ENCODE measurements at regions not wholly inside any gene's neighbourhood (a gene's known extent, or its start where the extent isn't known, plus 50 kb on each side); places are given as distances from the start of the nearest gene placed in this dataset.

DNA sequence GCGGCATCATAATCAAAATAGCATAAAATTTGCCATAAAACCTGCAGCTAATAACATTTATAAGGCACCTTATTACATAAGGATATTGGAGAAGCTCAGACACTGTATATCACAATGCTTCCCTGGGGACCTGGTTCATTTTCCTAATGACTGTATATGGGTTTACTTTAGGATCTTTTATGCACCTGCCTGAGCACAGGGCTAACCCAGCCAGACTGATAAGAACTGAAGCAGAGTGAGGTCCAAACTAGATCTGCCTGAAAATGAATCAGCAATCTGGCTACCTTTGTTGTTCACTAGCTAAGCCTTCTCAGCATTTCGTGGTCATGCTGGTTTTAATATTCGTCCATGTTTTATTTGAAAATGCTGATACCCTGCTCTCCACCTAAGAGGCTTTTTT is 1922.3 kb upstream of the CELF4 start:
- Histone ChIP-seq H3K14ac (ENCODE audit: insufficient read length) (no peak overlapping the region), H4K20me1 (replicated peaks in 1 of 2; ENCODE audit: control insufficient read depth in 1 of 2, insufficient read depth in 2 of 2, low read length in 2 of 2) (no peaks in the 10 kb centered on the region), H3K4me1 (replicated peaks in 1 of 4; ENCODE audit: control insufficient read depth in 3 of 4, insufficient read depth in 4 of 4, low read length in 3 of 4) (peaks cover 0 to 3% (median 0%) of the 10 kb centered on the region in 4 experiments; a peak in 1 of 7 replicates), H4K5ac (ENCODE audit: insufficient read length, low read depth, low read length) (no peak overlapping the region), H3K9me3 (ENCODE audit: insufficient read depth in 2 of 2, low read depth in 1 of 2, low read length in 1 of 2) (no peaks in the 10 kb centered on the region), H2BK12ac (ENCODE audit: low read depth, low read length) (no peak overlapping the region), H3K23ac (ENCODE audit: insufficient read length) (no peak overlapping the region), H2BK20ac (ENCODE audit: low read length) (no peak overlapping the region), H3K36me3 (ENCODE audit: control insufficient read depth in 2 of 4, insufficient read depth in 4 of 4, low read length in 3 of 4) (no peaks in the 10 kb centered on the region), H3K18ac (ENCODE audit: extremely low read depth, low read length) (no peak overlapping the region), H2AFZ (ENCODE audit: low read length) (no peak overlapping the region), H2BK120ac (replicated peaks; ENCODE audit: low read depth, low read length) (no peak overlapping the region), H3K79me1 (ENCODE audit: low read depth, low read length) (no peaks in the 10 kb centered on the region), H3K27ac (ENCODE audit: low read depth, low read length) (no peak overlapping the region), H3K56ac (replicated peaks; ENCODE audit: insufficient read length, low read depth, low read length) (no peak overlapping the region), H2BK5ac (ENCODE audit: low read depth, low read length) (no peak overlapping the region), H4K8ac (ENCODE audit: extremely low read depth, insufficient read depth, low read length) (no peak overlapping the region), H3K79me2 (ENCODE audit: control insufficient read depth in 1 of 2, insufficient read depth in 2 of 2, low read length in 2 of 2) (no peaks in the 10 kb centered on the region), H3K27me3 (replicated peaks in 1 of 4; ENCODE audit: control insufficient read depth in 3 of 4, extremely low read depth in 1 of 4, insufficient read depth in 3 of 4, low read length in 3 of 4) (no peaks in the 10 kb centered on the region), H3K4me3 (ENCODE audit: extremely low read depth in 1 of 4, insufficient read depth in 2 of 4, low read depth in 3 of 4, low read length in 4 of 4) (no peak overlapping the region), H3K4me2 (ENCODE audit: insufficient read depth in 1 of 2, low read depth in 2 of 2, low read length in 2 of 2) (no peak overlapping the region), H3K4ac (replicated peaks; ENCODE audit: insufficient read length, low read depth, low read length) (no peak overlapping the region), H2BK15ac (ENCODE audit: low read length) (no peak overlapping the region), H3K9ac (replicated peaks in 1 of 4; ENCODE audit: extremely low read depth in 1 of 4, low read depth in 3 of 4, low read length in 3 of 4) (no peak overlapping the region), H2AK5ac (ENCODE audit: low read depth, low read length) (no peak overlapping the region), H3K23me2 (ENCODE audit: low read depth, low read length) (no peaks in the 10 kb centered on the region), H4K91ac (replicated peaks; ENCODE audit: insufficient read length, low read length) (no peak overlapping the region)
- FAIRE-seq (no peak), DNase-seq (ENCODE audit: low read depth in 1 of 2, low spot score in 2 of 2) (no peak)
- CTCF ChIA-PET (ENCODE audit: partially characterized antibody) = interaction anchor here (0.8 to 1.7 kb wide), 6 partner anchors 12 to 193 kb away, joined by 3 to 5 read pairs (median 4); no protein-coding TSS in a partner anchor
- WGBS, 2 experiments (ENCODE audit: extremely low coverage in 1 of 2, insufficient coverage in 1 of 2, insufficient read length in 1 of 2, insufficient replicate concordance in 2 of 2, low coverage in 1 of 2, low lambda C conversion rate in 2 of 2, missing lambda C conversion rate in 1 of 2) = 67% methylated on average over 3 of the region's 3 CpGs; no CpG with 5 or more reads in 1 of the 2 experiments
- POLR2A ChIA-PET (ENCODE audit: partially characterized antibody) = no interaction called here
- TF ChIP-seq RFX5 (IDR thresholded peaks at IDR 0.05; ENCODE audit: borderline replicate concordance, low read depth, low read length) (no peak), SP2 (IDR thresholded peaks at IDR 0.05; ENCODE audit: low read length) (no peak), EP300 (IDR thresholded peaks at IDR 0.05; ENCODE audit: borderline replicate concordance in 1 of 2, low read depth in 2 of 2, low read length in 2 of 2) (no peak), NRF1 (IDR thresholded peaks at IDR 0.05; ENCODE audit: low read depth, low read length) (no peak), CBX8 (IDR thresholded peaks at IDR 0.05; ENCODE audit: borderline replicate concordance, low read depth, low read length) (no peak), KDM4A (IDR thresholded peaks at IDR 0.05; ENCODE audit: low read depth, low read length, severe bottlenecking) (no peak), MAX (IDR thresholded peaks at IDR 0.05) (no peak), GTF2F1 (IDR thresholded peaks at IDR 0.05; ENCODE audit: borderline replicate concordance, low read depth, low read length) (no peak), PHF8 (conservative IDR thresholded peaks at IDR 0.05; ENCODE audit: low read depth, low read length) (no peak), HDAC2 (IDR thresholded peaks at IDR 0.05; ENCODE audit: borderline replicate concordance in 1 of 2, low read depth in 2 of 2, low read length in 2 of 2) (no peak)

Data from H1 (cell line).